GM23338 (cell line): ENCODE measurements at regions not wholly inside any gene's neighbourhood (a gene's known extent, or its start where the extent isn't known, plus 50 kb on each side); places are given as distances from the start of the nearest gene placed in this dataset.

Source experiments
- ATAC-seq: fragments of 200-7000 bp; cut with Tn5 transposase; 3 replicates; pipeline ENCODE4 v1.9.1; 2020
- DNase-seq: peaks from one replicate; pipeline ENCODE4 v3.0.0-alpha.2; 2015; ENCODE audit warnings: low spot score
- H2AFZ ChIP-seq: fragments of 200-600 bp; sonication (generic); 2 replicates; pipeline ENCODE4 v1.8.0; 2016; ENCODE audit warnings: antibody characterized with exemption, mild to moderate bottlenecking, moderate library complexity
- H3F3A ChIP-seq: fragments of 200-600 bp; sonication (generic); replicated peaks from 2 replicates; pipeline ENCODE4 v1.8.0; 2017; ENCODE audit warnings: antibody characterized with exemption, mixed run types, low read depth
- H3K27ac ChIP-seq: fragments of 200-600 bp; sonication (generic); 2 replicates; pipeline ENCODE4 v1.6.1; 2016; ENCODE audit warnings: low read depth
- H3K27me3 ChIP-seq: fragments of 200-600 bp; sonication (generic); 2 replicates; pipeline ENCODE4 v1.8.0; 2016; ENCODE audit warnings: mild to moderate bottlenecking, mixed run types, moderate library complexity; ENCODE audit not compliant: insufficient read depth
- H3K36me3 ChIP-seq: fragments of 200-600 bp; sonication (generic); 2 replicates; pipeline ENCODE4 v1.8.0; 2016; ENCODE audit warnings: mild to moderate bottlenecking; ENCODE audit not compliant: insufficient read depth
- H3K4me1 ChIP-seq: fragments of 200-600 bp; sonication (generic); 2 replicates; pipeline ENCODE4 v1.8.0; 2016; ENCODE audit warnings: mild to moderate bottlenecking, moderate library complexity; ENCODE audit not compliant: insufficient read depth
- H3K4me2 ChIP-seq: fragments of 200-600 bp; sonication (generic); 2 replicates; pipeline ENCODE4 v1.7.1; 2017; ENCODE audit warnings: mixed run types
- H3K4me3 ChIP-seq: fragments of 200-600 bp; sonication (generic); 2 replicates; pipeline ENCODE4 v1.6.1; 2016; ENCODE audit warnings: mixed run types
- H3K79me2 ChIP-seq: fragments of 200-600 bp; sonication (generic); replicated peaks from 2 replicates; pipeline ENCODE4 v1.8.0; 2017; ENCODE audit warnings: mild to moderate bottlenecking; ENCODE audit not compliant: insufficient read depth
- H3K9me2 ChIP-seq: fragments of 200-600 bp; sonication (generic); 2 replicates; pipeline ENCODE4 v1.8.0; 2017; ENCODE audit not compliant: insufficient read depth
- H4K20me1 ChIP-seq: fragments of 200-600 bp; sonication (generic); replicated peaks from 2 replicates; pipeline ENCODE4 v1.8.0; 2017; ENCODE audit warnings: mild to moderate bottlenecking; ENCODE audit not compliant: insufficient read depth
- H3K27ac Mint-ChIP-seq: 2 replicates; pipeline ENCODE4 v1.8.0; 2020; ENCODE audit warnings: inconsistent platforms, mild to moderate bottlenecking, moderate library complexity, mixed read lengths
- H3K27me3 Mint-ChIP-seq: 3 replicates; pipeline ENCODE4 v1.8.0; 2022; ENCODE audit warnings: low read depth, mild to moderate bottlenecking, moderate library complexity, mixed read lengths, inconsistent platforms; ENCODE audit not compliant: insufficient read depth, poor library complexity
- H3K36me3 Mint-ChIP-seq: 3 replicates; pipeline ENCODE4 v1.8.0; 2021; ENCODE audit warnings: low read depth, mild to moderate bottlenecking, inconsistent platforms, moderate library complexity, mixed read lengths
- H3K4me1 Mint-ChIP-seq: 3 replicates; pipeline ENCODE4 v1.8.0; 2020; ENCODE audit warnings: mild to moderate bottlenecking, inconsistent platforms, mixed read lengths
- H3K4me3 Mint-ChIP-seq: 3 replicates; pipeline ENCODE4 v1.8.0; 2021; ENCODE audit warnings: moderate library complexity, mild to moderate bottlenecking, inconsistent platforms, mixed read lengths
- H3K9me3 Mint-ChIP-seq: 3 replicates; pipeline ENCODE4 v1.8.0; 2020; ENCODE audit warnings: moderate library complexity, mild to moderate bottlenecking, inconsistent platforms, mixed read lengths
- CREB1 ChIP-seq: fragments of 250-450 bp; sonication (Bioruptor Pico); IDR thresholded peaks from 2 replicates; pipeline ENCODE4 v1.5.0; 2020; ENCODE audit warnings: low read depth, mild to moderate bottlenecking, moderate library complexity
- EZH2 ChIP-seq: fragments of 200-600 bp; sonication (generic); IDR thresholded peaks from one replicate; pipeline ENCODE4 v1.8.0; 2017; ENCODE audit warnings: antibody characterized with exemption, mild to moderate bottlenecking, low read depth; ENCODE audit not compliant: unreplicated experiment
- EZH2phosphoT487 ChIP-seq: fragments of 200-600 bp; sonication (generic); IDR thresholded peaks from one replicate; pipeline ENCODE4 v1.8.1; 2018; ENCODE audit warnings: antibody characterized with exemption; ENCODE audit not compliant: unreplicated experiment
- NANOG ChIP-seq: IDR thresholded peaks from 2 replicates; pipeline ENCODE4 v1.6.1; 2016; ENCODE audit warnings: antibody characterized with exemption, borderline replicate concordance
- POLR2AphosphoS5 ChIP-seq: IDR thresholded peaks from 2 replicates; pipeline ENCODE4 v1.6.1; 2016; ENCODE audit warnings: antibody characterized with exemption, low read depth
- STAT1 ChIP-seq: IDR thresholded peaks from one replicate; pipeline ENCODE4 v1.6.1; 2016; ENCODE audit warnings: antibody characterized with exemption; ENCODE audit not compliant: unreplicated experiment
- ZNF114 ChIP-seq: fragments of 250-450 bp; sonication (Bioruptor Pico); IDR thresholded peaks from 2 replicates; pipeline ENCODE4 v1.5.0; 2020; ENCODE audit warnings: mild to moderate bottlenecking, moderate library complexity
- ZNF331 ChIP-seq: fragments of 250-450 bp; sonication (Bioruptor Pico); IDR thresholded peaks from 2 replicates; pipeline ENCODE4 v1.5.0; 2020; ENCODE audit warnings: low read depth, mild to moderate bottlenecking, moderate library complexity
- TF ChIP-seq, protein P1 (sequence below): fragments of 250-450 bp; sonication (Bioruptor Pico); IDR thresholded peaks from 2 replicates; pipeline ENCODE4 v1.5.0; 2020; ENCODE audit warnings: mild to moderate bottlenecking, moderate library complexity
- TF ChIP-seq, protein P2 (sequence below): IDR thresholded peaks from 2 replicates; pipeline ENCODE4 v1.6.1; 2016; ENCODE audit warnings: antibody characterized with exemption

DNA sequence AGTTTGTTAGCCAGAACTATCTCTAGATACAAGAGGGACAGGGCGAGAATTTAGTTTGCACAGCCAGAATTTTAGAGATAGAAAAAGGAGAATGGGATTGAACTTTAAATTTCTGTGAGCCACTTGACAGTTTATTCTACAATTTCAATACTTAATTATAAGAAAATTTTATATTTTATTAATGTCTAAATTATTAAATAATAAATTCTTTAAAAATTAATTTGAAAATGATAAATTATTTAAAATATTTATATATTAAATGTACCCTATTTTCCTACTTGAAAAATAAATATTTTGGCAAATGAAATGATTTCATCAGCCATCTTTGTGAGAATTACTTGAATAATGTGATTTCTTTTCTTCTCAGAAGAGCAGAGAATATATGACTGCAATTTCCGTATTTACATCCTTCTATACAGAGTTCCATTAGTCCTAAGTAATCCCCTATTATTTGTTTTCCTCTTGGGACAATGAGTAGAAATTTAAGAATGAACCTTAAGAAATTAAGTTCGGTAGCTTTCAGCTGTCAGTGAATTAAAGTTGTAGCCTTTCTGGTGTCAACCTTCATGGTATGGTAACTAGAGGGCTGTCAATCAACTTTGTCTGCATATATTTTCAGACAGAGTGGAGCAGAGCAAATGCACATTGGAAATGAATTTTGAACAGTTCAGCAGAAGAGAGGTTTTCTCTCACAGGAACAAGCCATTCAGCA lies 763.9 kb downstream of the PCDH18 start:
- Histone ChIP-seq H3K27me3 (no peaks in the 10 kb centered on the region), H4K20me1 (no peaks in the 10 kb centered on the region), H3K9me2 (no peaks in the 10 kb centered on the region), H3K4me1 (no peaks in the 10 kb centered on the region), H3K4me2 (no peak overlapping the region), H3K4me3 (no peak overlapping the region), H2AFZ (no peak overlapping the region), H3K27ac (no peak overlapping the region), H3K36me3 (no peaks in the 10 kb centered on the region), H3K79me2 (no peaks in the 10 kb centered on the region), H3F3A (no peaks in the 10 kb centered on the region)
- TF ChIP-seq CREB1 (no peak), STAT1 (no peak), EZH2phosphoT487 (no peak), POLR2AphosphoS5 (no peak), ZNF114 (CRISPR knock-in tag) (no peak)
- Mint-ChIP-seq H3K27me3 (no peaks in the 10 kb centered on the region), H3K4me1 (peaks cover 6% of the 10 kb centered on the region), H3K27ac (no peak overlapping the region), H3K36me3 (peaks cover 5% of the 10 kb centered on the region; the same call in 1 of the 3 replicates), H3K9me3 (peaks cover 9% of the 10 kb centered on the region; the same call in 2 of the 3 replicates), H3K4me3 (no peak overlapping the region)
- ATAC-seq (no peak), DNase-seq (no peak)

DNA sequence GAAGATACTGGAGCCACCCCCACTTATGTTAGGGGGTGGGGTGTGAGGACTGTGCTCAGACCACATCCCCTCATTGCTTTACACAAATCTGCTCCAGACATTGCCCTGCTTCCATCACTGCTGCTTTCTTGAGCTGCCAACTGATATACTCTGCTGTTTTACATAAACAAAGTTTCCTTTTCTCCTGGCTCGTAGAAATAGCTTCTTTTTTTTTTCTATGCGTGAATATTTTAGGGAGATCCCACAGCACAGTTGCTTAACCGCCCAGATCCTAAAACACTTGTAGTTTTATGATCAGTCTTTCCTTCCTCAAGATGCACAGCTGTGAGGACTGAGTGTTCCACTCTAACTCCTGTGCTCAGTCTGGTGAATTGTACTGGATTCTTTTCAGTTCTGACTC lies 768.4 kb downstream of the PCDH18 start:
- TF ChIP-seq NANOG (no peak), EZH2 (no peak), ZNF114 (CRISPR knock-in tag) (no peak), STAT1 (no peak), EZH2phosphoT487 (no peak), ZNF331 (no peak)
- TF ChIP-seq, protein P1, sequence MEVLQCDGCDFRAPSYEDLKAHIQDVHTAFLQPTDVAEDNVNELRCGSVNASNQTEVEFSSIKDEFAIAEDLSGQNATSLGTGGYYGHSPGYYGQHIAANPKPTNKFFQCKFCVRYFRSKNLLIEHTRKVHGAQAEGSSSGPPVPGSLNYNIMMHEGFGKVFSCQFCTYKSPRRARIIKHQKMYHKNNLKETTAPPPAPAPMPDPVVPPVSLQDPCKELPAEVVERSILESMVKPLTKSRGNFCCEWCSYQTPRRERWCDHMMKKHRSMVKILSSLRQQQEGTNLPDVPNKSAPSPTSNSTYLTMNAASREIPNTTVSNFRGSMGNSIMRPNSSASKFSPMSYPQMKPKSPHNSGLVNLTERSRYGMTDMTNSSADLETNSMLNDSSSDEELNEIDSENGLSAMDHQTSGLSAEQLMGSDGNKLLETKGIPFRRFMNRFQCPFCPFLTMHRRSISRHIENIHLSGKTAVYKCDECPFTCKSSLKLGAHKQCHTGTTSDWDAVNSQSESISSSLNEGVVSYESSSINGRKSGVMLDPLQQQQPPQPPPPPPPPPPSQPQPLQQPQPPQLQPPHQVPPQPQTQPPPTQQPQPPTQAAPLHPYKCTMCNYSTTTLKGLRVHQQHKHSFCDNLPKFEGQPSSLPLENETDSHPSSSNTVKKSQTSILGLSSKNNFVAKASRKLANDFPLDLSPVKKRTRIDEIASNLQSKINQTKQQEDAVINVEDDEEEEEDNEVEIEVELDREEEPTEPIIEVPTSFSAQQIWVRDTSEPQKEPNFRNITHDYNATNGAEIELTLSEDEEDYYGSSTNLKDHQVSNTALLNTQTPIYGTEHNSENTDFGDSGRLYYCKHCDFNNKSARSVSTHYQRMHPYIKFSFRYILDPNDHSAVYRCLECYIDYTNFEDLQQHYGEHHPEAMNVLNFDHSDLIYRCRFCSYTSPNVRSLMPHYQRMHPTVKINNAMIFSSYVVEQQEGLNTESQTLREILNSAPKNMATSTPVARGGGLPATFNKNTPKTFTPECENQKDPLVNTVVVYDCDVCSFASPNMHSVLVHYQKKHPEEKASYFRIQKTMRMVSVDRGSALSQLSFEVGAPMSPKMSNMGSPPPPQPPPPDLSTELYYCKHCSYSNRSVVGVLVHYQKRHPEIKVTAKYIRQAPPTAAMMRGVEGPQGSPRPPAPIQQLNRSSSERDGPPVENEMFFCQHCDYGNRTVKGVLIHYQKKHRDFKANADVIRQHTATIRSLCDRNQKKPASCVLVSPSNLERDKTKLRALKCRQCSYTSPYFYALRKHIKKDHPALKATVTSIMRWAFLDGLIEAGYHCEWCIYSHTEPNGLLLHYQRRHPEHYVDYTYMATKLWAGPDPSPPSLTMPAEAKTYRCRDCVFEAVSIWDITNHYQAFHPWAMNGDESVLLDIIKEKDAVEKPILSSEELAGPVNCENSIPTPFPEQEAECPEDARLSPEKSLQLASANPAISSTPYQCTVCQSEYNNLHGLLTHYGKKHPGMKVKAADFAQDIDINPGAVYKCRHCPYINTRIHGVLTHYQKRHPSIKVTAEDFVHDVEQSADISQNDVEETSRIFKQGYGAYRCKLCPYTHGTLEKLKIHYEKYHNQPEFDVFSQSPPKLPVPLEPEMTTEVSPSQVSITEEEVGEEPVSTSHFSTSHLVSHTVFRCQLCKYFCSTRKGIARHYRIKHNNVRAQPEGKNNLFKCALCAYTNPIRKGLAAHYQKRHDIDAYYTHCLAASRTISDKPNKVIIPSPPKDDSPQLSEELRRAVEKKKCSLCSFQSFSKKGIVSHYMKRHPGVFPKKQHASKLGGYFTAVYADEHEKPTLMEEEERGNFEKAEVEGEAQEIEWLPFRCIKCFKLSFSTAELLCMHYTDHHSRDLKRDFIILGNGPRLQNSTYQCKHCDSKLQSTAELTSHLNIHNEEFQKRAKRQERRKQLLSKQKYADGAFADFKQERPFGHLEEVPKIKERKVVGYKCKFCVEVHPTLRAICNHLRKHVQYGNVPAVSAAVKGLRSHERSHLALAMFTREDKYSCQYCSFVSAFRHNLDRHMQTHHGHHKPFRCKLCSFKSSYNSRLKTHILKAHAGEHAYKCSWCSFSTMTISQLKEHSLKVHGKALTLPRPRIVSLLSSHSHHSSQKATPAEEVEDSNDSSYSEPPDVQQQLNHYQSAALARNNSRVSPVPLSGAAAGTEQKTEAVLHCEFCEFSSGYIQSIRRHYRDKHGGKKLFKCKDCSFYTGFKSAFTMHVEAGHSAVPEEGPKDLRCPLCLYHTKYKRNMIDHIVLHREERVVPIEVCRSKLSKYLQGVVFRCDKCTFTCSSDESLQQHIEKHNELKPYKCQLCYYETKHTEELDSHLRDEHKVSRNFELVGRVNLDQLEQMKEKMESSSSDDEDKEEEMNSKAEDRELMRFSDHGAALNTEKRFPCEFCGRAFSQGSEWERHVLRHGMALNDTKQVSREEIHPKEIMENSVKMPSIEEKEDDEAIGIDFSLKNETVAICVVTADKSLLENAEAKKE (CRISPR knock-in tag) = no peak
- TF ChIP-seq, protein P2, sequence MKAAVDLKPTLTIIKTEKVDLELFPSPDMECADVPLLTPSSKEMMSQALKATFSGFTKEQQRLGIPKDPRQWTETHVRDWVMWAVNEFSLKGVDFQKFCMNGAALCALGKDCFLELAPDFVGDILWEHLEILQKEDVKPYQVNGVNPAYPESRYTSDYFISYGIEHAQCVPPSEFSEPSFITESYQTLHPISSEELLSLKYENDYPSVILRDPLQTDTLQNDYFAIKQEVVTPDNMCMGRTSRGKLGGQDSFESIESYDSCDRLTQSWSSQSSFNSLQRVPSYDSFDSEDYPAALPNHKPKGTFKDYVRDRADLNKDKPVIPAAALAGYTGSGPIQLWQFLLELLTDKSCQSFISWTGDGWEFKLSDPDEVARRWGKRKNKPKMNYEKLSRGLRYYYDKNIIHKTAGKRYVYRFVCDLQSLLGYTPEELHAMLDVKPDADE = no peak
- no peak for ATAC-seq
- H2AFZ ChIP-seq = peak overlapping the region; percentile 84

More for the DNA sequence above, 768.4 kb downstream of the PCDH18 start:
- H3K4me1 ChIP-seq = no peaks in the 10 kb centered on the region
- H3K79me2 ChIP-seq = no peaks in the 10 kb centered on the region
- no peaks in the 10 kb centered on the region for H3K27me3 Mint-ChIP-seq
- H3F3A ChIP-seq = no peaks in the 10 kb centered on the region
- H3K9me2 ChIP-seq = no peaks in the 10 kb centered on the region
- H4K20me1 ChIP-seq = no peaks in the 10 kb centered on the region
- no peak overlapping the region for H3K4me3 ChIP-seq
- no peaks in the 10 kb centered on the region; the same call in 2 of the 3 replicates for H3K36me3 Mint-ChIP-seq
- H3K4me3 Mint-ChIP-seq = no peak overlapping the region
- H3K27ac ChIP-seq = no peak overlapping the region; the same call in 1 of the 2 replicates
- DNase-seq = peak; percentile 8
- peak overlapping the region; percentile 30; the same call in 1 of the 2 replicates for H3K4me2 ChIP-seq
- H3K27ac Mint-ChIP-seq = no peak overlapping the region
- peaks cover 6% of the 10 kb centered on the region for H3K4me1 Mint-ChIP-seq
- H3K9me3 Mint-ChIP-seq = no peaks in the 10 kb centered on the region
- no peaks in the 10 kb centered on the region for H3K36me3 ChIP-seq
- no peaks in the 10 kb centered on the region for H3K27me3 ChIP-seq
